LNCAP (cell line): ENCODE measurements at regions not wholly inside any gene's neighbourhood (a gene's known extent, or its start where the extent isn't known, plus 50 kb on each side); places are given as distances from the start of the nearest gene placed in this dataset.

Experiments
- TF ChIP-seq, protein P1 (sequence below): fragments of 450-650 bp; IDR thresholded peaks from 2 replicates; pipeline ENCODE4 v1.5.1; 2017; ENCODE audit warnings: mild to moderate bottlenecking

DNA sequence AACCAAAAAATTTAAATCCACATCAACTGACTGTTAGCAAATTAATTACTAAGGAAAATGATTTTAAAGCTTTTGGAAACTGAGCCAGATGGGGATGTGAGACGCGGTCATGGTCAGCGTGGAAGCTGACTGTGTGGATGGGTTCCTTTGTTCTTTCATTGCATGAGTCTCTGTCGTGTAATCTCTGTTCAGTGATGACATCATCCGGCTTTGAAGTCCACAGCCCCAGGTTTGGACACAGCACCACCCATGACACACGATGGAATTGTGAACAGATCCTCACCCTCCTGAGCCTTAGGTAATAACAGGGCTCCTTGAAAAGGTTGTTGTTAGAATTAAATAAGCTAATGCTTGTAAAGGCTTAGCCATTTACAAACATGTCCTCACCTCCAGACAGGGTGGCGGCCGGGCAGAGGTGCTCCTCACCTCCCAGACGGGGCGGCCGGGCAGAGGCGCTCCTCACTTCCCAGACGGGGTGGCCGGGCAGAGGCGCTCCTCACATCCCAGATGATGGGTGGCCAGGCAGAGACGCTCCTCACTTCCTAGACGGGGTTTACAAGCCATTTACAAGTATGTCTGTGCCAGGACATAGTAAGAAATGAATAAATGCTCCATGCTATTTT lies 677.3 kb downstream of the TBC1D22A start:
- TF ChIP-seq, protein P1, sequence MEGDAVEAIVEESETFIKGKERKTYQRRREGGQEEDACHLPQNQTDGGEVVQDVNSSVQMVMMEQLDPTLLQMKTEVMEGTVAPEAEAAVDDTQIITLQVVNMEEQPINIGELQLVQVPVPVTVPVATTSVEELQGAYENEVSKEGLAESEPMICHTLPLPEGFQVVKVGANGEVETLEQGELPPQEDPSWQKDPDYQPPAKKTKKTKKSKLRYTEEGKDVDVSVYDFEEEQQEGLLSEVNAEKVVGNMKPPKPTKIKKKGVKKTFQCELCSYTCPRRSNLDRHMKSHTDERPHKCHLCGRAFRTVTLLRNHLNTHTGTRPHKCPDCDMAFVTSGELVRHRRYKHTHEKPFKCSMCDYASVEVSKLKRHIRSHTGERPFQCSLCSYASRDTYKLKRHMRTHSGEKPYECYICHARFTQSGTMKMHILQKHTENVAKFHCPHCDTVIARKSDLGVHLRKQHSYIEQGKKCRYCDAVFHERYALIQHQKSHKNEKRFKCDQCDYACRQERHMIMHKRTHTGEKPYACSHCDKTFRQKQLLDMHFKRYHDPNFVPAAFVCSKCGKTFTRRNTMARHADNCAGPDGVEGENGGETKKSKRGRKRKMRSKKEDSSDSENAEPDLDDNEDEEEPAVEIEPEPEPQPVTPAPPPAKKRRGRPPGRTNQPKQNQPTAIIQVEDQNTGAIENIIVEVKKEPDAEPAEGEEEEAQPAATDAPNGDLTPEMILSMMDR: no peak

DNA sequence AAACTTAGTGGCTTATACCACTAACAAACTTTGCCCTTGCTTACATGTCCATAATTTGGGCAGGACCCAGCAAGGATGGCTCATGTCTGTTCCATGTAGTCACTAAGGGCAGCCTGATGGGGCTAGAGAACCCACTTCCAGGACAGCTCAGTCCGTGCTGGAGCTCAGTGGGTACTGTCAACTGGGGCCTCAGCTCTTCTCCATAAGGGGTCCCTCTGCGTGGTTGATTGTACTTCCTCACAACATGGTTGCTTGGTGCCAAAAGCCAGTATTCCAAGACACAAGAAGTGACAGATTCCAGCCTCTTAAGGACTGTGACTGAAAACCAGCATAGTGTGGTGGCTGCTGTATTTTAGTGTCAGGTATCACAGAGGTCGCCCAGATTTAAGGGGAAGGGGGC lies 675.2 kb downstream of the TBC1D22A start:
- TF ChIP-seq, protein P1: no peak

DNA sequence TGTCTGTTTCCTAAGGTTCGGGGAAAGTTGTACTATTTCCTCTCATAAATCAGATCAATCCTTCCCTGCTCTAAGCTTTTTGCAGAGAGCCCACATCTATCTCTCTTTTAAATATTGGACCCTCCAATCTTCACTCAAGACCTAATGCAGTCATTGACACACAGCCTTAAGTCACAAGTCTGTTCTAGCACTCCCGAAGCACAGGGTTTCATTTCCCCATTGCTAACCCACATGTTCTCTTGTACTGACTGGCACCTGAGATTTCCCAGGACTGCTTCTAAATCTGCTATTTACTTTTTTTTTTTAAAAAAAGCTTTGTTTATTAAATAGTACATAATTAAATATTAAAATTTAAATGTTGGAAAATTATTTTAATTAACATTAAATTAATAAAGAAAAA lies 674.7 kb downstream of the TBC1D22A start:
- TF ChIP-seq, protein P1: no peak

DNA sequence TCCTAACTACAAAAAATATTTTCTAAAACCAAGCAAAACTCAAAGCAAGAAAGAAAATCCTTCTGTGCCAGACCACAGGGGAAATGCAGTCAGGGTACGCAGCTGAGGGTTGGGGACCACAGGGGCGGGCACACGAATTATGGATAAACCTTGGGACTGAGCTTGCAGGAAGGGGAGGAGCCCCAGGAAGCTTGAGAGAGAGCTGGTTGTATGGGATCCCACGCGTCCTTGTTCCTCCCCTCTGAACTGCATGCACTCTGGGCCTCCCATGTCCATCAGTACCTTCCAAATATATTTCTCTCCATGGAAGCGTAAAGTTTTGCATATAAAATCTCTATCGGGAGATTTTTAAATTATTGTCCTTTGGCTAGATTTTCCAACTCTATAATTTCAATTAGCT lies 673.4 kb downstream of the TBC1D22A start:
- TF ChIP-seq, protein P1: no peak

DNA sequence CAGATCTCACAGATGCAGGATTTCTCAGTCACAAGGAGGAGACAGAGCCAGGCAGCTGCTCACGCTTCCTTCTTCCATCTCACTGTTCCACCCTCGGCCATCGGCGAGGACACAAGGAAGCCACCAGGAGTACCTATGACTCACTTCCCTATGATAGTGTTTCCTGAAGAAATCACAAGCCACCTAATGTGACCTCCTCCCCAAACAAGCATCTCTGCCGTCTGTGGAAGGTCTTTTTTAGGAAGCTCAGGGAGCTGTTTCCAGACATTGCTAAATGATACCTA lies 672.7 kb downstream of the TBC1D22A start:
- TF ChIP-seq, protein P1: no peak

DNA sequence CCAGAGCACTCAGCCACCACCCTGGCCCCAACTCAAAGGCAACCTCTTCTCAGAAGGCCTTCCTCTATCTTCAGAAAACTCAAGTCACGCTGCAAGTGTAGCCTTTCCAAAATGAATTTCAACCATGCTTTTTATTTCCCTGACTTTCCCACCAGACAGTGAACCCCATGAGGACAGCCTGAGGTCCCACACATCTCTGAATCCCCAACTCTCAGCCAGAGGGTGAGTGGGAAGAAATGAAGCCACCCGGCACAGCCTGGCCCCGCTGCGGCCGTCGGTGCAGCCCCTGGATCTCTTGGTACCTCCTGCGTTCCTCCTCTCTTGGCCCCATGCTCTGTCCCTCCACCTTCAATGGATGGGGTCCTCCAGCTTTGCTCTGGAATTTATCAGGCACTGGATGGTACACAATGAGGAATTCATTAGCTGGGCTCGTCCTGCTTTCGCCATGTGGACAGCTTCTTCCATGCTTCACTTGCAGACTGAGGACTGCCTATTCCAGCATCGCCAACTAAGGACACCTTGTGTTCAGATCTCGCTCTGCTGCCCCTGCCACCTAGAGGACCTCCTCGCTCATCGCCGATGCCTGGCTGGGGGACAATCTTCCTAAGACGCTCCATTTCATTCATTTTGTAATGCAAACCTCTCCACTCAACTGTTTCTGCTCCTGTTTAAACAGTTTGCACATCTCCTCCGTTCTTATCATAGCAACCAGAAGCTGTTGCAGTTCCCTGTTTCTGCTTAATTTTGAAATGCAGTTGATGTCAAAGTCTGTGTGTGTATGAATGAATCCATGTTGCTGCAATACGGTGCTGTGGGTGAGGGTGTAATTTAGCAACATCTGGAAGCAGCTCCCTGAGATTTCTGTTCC lies 672.1 kb downstream of the TBC1D22A start:
- TF ChIP-seq, protein P1: no peak

DNA sequence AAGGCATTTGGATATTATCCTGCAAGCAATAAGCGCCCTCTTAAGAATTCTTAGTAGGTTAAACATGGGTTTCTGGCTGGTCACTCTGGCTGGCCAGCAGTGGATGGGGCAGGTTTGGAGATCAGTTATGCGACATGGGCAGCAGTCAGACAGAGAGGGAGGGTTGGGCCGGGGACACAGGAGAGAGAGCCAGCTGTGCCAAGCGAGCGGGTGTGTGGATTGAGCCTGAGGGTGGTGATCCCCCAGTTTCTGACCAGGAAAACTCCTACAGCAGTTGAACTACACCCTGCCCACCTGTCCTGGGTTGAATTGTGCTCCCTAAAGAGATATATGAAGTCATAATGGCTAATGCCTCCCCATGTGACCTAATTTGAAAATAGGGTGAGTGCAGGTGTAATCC lies 671.2 kb downstream of the TBC1D22A start:
- TF ChIP-seq, protein P1: no peak
